Ovary (tissue), 3 donors: ENCODE measurements at regions not wholly inside any gene's neighbourhood (a gene's known extent, or its start where the extent isn't known, plus 50 kb on each side); places are given as distances from the start of the nearest gene placed in this dataset.

Experiments used
- CTCF ChIP-seq, 3 donors: fragments of 450-650 bp in 2 of 3; fragments of 200-600 bp in 1 of 3; IDR thresholded peaks; one replicate each; pipeline versions ENCODE4 v1.5.1 to v1.8.0; 2016 to 2022; ENCODE audit warnings: antibody characterized with exemption in 3 of 3, mild to moderate bottlenecking in 1 of 3
- EP300 ChIP-seq: sonication (generic); formaldehyde crosslinking; IDR thresholded peaks from one replicate; pipeline ENCODE4 v1.6.1; 2017; ENCODE audit warnings: antibody characterized with exemption
- POLR2A ChIP-seq: fragments of 450-650 bp; IDR thresholded peaks from one replicate; pipeline ENCODE4 v1.6.1; 2017; ENCODE audit warnings: antibody characterized with exemption, mild to moderate bottlenecking, moderate library complexity
- donor health status: DM: no; HTN: no; CAD: no.

- no peak for TF ChIP-seq CTCF (IDR thresholded peaks at IDR 0.05)
- TF ChIP-seq EP300: no peak
- no peak for TF ChIP-seq POLR2A
These were observed 60.1 kb upstream of the GPCPD1 start for GRCh38 chr20:5670874-5671273.
